ENCODE measurements at regions not wholly inside any gene's neighbourhood (a gene's known extent, or its start where the extent isn't known, plus 50 kb on each side); places are given as distances from the start of the nearest gene placed in this dataset.

DNA sequence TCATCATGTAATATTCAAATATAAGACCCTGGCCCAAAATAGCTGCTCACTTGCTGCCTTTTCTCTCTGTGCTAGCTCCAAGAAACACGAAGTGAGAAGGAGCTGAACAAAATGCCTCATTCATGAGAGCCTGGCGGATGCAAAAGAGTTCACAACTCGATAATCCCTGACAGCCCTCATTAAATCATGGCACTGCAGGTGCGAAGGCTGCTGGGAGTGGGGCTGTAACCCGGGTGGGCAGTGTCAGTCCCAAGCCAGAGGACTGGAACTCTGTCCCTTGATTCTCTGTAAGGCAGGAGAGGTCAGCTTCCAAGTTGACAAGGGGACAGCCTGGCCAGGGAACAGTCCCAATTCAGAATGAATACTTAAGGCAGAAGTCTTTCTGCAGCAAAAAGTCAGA, 318.5 kb downstream of the CDC5L start:
- Histone ChIP-seq H3K27ac (no peak overlapping the region), H3K4me3 (no peak overlapping the region), H3K9me3 (no peaks in the 10 kb centered on the region), H3K27me3 (no peaks in the 10 kb centered on the region), H3K4me1 (no peaks in the 10 kb centered on the region), H3K36me3 (no peaks in the 10 kb centered on the region)
- DNase-seq (ENCODE audit: extremely low spot score in 2 of 2), result no peak
- TF ChIP-seq, protein P1, sequence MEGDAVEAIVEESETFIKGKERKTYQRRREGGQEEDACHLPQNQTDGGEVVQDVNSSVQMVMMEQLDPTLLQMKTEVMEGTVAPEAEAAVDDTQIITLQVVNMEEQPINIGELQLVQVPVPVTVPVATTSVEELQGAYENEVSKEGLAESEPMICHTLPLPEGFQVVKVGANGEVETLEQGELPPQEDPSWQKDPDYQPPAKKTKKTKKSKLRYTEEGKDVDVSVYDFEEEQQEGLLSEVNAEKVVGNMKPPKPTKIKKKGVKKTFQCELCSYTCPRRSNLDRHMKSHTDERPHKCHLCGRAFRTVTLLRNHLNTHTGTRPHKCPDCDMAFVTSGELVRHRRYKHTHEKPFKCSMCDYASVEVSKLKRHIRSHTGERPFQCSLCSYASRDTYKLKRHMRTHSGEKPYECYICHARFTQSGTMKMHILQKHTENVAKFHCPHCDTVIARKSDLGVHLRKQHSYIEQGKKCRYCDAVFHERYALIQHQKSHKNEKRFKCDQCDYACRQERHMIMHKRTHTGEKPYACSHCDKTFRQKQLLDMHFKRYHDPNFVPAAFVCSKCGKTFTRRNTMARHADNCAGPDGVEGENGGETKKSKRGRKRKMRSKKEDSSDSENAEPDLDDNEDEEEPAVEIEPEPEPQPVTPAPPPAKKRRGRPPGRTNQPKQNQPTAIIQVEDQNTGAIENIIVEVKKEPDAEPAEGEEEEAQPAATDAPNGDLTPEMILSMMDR (IDR thresholded peaks at IDR 0.05), result no peak
- TF ChIP-seq POLR2A (IDR thresholded peaks at IDR 0.05), result no peak
- no peak for TF ChIP-seq POLR2AphosphoS5 (IDR thresholded peaks at IDR 0.05; ENCODE audit: insufficient read depth in 1 of 2, low read depth in 1 of 2)
- intact Hi-C loops (cut with DNase I), result no loop called here

DNA sequence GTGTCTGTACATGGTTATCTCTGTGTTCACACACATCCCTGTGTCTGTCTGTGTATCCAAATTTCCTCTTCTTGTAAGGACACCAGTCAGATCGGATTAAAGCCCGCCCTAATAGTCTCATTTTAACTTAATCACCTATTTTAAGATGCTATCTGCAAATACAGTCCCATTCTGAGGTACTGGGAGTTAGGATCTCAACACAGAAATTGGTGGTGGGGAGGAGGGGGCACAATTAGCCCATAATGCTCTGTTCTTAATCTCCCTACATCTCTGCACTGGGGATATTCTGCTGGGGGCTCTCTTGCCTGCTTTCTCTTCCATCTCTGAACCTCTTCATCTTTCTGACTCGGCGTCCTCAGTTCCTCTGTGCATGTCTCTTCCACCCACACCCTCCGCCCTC, 320.7 kb downstream of the CDC5L start:
- no peak overlapping the region for H3K4me3 ChIP-seq
- no peak overlapping the region for H3K27ac ChIP-seq
- intact Hi-C loops (cut with DNase I), result no loop called here
- DNase-seq (ENCODE audit: extremely low spot score in 2 of 2), result no peak
- TF ChIP-seq, protein P1 (IDR thresholded peaks at IDR 0.05), result no peak
- no peak for TF ChIP-seq POLR2AphosphoS5 (IDR thresholded peaks at IDR 0.05; ENCODE audit: insufficient read depth in 1 of 2, low read depth in 1 of 2)
- TF ChIP-seq POLR2A (IDR thresholded peaks at IDR 0.05), result no peak
- no peaks in the 10 kb centered on the region for H3K4me1 ChIP-seq
- no peaks in the 10 kb centered on the region for H3K27me3 ChIP-seq
- H3K9me3 ChIP-seq, result no peaks in the 10 kb centered on the region
- no peaks in the 10 kb centered on the region for H3K36me3 ChIP-seq

DNA sequence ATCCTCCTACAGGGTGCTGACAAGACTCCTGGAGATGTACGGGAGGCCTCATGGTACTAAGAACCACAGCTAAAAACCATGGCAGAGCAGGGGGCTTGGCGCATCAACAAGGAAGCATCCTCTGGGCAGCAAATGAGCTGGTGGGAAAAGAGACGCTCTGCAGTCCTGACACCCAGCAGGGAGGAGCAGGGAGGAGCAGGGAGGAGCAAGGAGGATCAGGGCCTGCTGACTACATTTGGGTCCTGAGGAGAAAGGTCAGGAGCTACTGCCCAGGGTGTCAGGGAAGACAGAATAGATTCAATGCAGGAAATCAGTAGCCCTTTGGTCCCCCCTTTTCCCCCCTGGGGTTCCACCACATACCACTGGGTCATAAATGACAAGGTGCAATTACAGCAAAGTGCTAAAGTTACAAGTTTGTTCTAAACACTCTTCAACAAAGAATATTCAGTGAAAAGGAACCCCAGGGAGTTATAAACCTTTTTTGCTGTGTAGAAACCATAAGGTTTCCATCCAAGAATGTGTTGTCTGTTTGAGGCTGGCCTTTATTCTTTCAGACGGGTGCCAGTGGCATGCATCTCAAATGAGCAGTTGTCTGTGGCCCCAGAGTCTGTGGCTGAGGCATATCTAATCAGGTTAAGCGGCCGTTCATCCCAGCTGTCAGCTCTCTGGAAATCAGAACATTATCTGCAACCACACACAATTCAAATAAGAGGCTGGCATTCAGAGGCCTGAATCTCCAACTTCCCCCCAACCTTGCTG, 325.0 kb downstream of the CDC5L start:
- Histone ChIP-seq H3K27me3 (no peaks in the 10 kb centered on the region), H3K4me1 (peaks cover 9% of the 10 kb centered on the region), H3K27ac (no peak overlapping the region), H3K4me3 (no peak overlapping the region), H3K9me3 (no peaks in the 10 kb centered on the region), H3K36me3 (no peaks in the 10 kb centered on the region)
- intact Hi-C loops (cut with DNase I), result no loop called here
- TF ChIP-seq POLR2A (IDR thresholded peaks at IDR 0.05) (no peak), POLR2AphosphoS5 (IDR thresholded peaks at IDR 0.05; ENCODE audit: insufficient read depth in 1 of 2, low read depth in 1 of 2) (no peak)
- TF ChIP-seq, protein P1 (IDR thresholded peaks at IDR 0.05), result no peak
- peak in 1 of 2 donors; percentile 77 for DNase-seq (ENCODE audit: extremely low spot score in 2 of 2)

DNA sequence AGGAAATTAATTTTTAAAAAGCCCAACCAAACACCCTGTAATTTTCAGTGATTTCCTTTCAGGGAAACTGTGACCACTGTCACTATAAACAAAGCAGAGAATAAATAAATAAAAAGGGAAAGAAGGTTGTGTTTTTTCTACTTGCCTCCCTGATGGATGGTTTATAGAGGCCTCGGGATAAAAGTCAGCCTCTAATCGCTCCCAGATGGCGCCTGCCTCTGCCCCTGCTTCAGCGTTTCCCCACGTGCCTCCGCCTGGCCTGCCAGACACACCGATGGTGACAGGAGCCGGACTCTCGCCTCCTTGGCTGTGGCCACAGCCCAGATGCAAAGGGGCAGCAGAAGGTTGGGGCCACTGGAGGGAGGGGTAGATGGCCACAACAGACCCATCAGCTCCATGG, 327.7 kb downstream of the CDC5L start:
- no peak overlapping the region for H3K27ac ChIP-seq
- TF ChIP-seq, protein P1 (IDR thresholded peaks at IDR 0.05), result no peak
- TF ChIP-seq POLR2A (IDR thresholded peaks at IDR 0.05), result no peak
- TF ChIP-seq POLR2AphosphoS5 (IDR thresholded peaks at IDR 0.05; ENCODE audit: insufficient read depth in 1 of 2, low read depth in 1 of 2), result no peak
- intact Hi-C loops (cut with DNase I), result no loop called here
- no peaks in the 10 kb centered on the region for H3K9me3 ChIP-seq
- no peaks in the 10 kb centered on the region for H3K27me3 ChIP-seq
- no peak for DNase-seq (ENCODE audit: extremely low spot score in 2 of 2)
- H3K36me3 ChIP-seq, result no peaks in the 10 kb centered on the region
- H3K4me3 ChIP-seq, result no peak overlapping the region
- peaks cover 9% of the 10 kb centered on the region for H3K4me1 ChIP-seq

DNA sequence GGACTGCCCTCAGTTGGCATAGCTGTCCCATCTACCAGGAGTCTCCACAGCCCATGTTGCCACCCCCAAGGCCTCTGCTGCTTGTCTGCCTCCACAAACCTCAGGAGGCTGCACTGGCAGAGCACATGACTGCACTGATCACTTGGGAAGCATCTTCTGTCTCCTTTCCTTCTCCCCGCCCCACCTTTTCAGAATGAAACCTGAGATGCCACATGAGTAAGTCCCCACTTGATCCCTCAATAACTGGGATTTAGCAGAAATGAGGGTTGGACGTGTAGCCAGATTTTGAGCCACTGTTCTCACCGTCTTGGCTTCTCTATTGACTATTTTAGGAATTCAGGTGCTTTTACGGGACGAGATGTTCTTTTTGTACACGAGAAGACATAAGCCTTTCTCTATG, 328.4 kb downstream of the CDC5L start:
- H3K36me3 ChIP-seq, result no peaks in the 10 kb centered on the region
- intact Hi-C loops (cut with DNase I), result no loop called here
- TF ChIP-seq POLR2AphosphoS5 (IDR thresholded peaks at IDR 0.05; ENCODE audit: insufficient read depth in 1 of 2, low read depth in 1 of 2) (no peak), POLR2A (IDR thresholded peaks at IDR 0.05) (no peak)
- TF ChIP-seq, protein P1 (IDR thresholded peaks at IDR 0.05), result no peak
- no peak overlapping the region for H3K4me3 ChIP-seq
- peaks cover 9% of the 10 kb centered on the region for H3K4me1 ChIP-seq
- DNase-seq (ENCODE audit: extremely low spot score in 2 of 2), result no peak
- H3K9me3 ChIP-seq, result no peaks in the 10 kb centered on the region
- H3K27ac ChIP-seq, result no peak overlapping the region
- no peaks in the 10 kb centered on the region for H3K27me3 ChIP-seq

Measured in vagina (tissue), 2 donors.